Liver (tissue), 7 donors: ENCODE measurements at regions not wholly inside any gene's neighbourhood (a gene's known extent, or its start where the extent isn't known, plus 50 kb on each side); places are given as distances from the start of the nearest gene placed in this dataset.

Experiments
- DNase-seq: peaks from one replicate; pipeline ENCODE4 v3.0.0-alpha.2; 2017; ENCODE audit warnings: low spot score
- H3K27ac ChIP-seq, 2 donors: one replicate each; pipeline ENCODE4 v1.7.0; 2013; ENCODE audit warnings: inconsistent platforms in 2 of 2, low read length in 2 of 2, control low read depth in 1 of 2, low read depth in 1 of 2, mild to moderate bottlenecking in 1 of 2
- H3K27me3 ChIP-seq, 4 donors: one replicate each; pipeline versions ENCODE4 v1.6.1 to v1.7.0; 2013; ENCODE audit warnings: low read length in 3 of 4, inconsistent platforms in 1 of 4, mild to moderate bottlenecking in 1 of 4, moderate library complexity in 1 of 4; ENCODE audit not compliant: control insufficient read depth in 4 of 4, insufficient read depth in 4 of 4
- H3K36me3 ChIP-seq, 4 donors: one replicate each; pipeline versions ENCODE4 v1.6.1 to v1.7.0; 2013; ENCODE audit warnings: low read length in 3 of 4, mild to moderate bottlenecking in 3 of 4, low read depth in 1 of 4, moderate library complexity in 1 of 4; ENCODE audit not compliant: control insufficient read depth in 4 of 4, insufficient read depth in 3 of 4
- H3K4me1 ChIP-seq, 4 donors: one replicate each; pipeline versions ENCODE4 v1.6.1 to v1.7.0; 2013; ENCODE audit warnings: low read length in 3 of 4, mild to moderate bottlenecking in 3 of 4, moderate library complexity in 1 of 4; ENCODE audit not compliant: control insufficient read depth in 4 of 4, insufficient read depth in 4 of 4
- H3K4me3 ChIP-seq, 3 donors: one replicate each; pipeline versions ENCODE4 v1.6.1 to v1.7.0; 2013; ENCODE audit warnings: low read length in 3 of 3, control low read depth in 1 of 3, low read depth in 1 of 3, mild to moderate bottlenecking in 1 of 3
- H3K9ac ChIP-seq, 2 donors: one replicate each; pipeline ENCODE4 v1.7.0; 2013; ENCODE audit warnings: low read length in 2 of 2, mild to moderate bottlenecking in 2 of 2, moderate library complexity in 2 of 2, control low read depth in 1 of 2, low read depth in 1 of 2
- H3K9me3 ChIP-seq, 4 donors: one replicate each; pipeline versions ENCODE4 v1.6.1 to v1.7.0; 2013; ENCODE audit warnings: low read length in 3 of 4; ENCODE audit not compliant: control insufficient read depth in 4 of 4
- EGR1 ChIP-seq, 2 donors: IDR thresholded peaks; 2 replicates each; pipeline ENCODE4 v1.6.1; 2016 to 2018; ENCODE audit warnings: antibody characterized with exemption in 2 of 2, low read depth in 2 of 2
- FOXA1 ChIP-seq: IDR thresholded peaks from 2 replicates; pipeline ENCODE4 v1.6.1; 2016; ENCODE audit warnings: antibody characterized with exemption
- FOXA2 ChIP-seq: IDR thresholded peaks from 2 replicates; pipeline ENCODE4 v1.6.1; 2016; ENCODE audit warnings: antibody characterized with exemption
- HNF4A ChIP-seq, 2 donors: conservative IDR thresholded peaks; 2 replicates each; pipeline ENCODE4 v1.6.1; 2016; ENCODE audit warnings: antibody characterized with exemption in 2 of 2, mild to moderate bottlenecking in 2 of 2
- MAX ChIP-seq: IDR thresholded peaks from 2 replicates; pipeline ENCODE4 v1.6.1; 2016; ENCODE audit warnings: antibody characterized with exemption
- NR2F2 ChIP-seq: IDR thresholded peaks from 2 replicates; pipeline ENCODE4 v1.6.1; 2016; ENCODE audit warnings: antibody characterized with exemption
- RAD21 ChIP-seq, 2 donors: IDR thresholded peaks; 2 replicates each; pipeline ENCODE4 v1.6.1; 2016; ENCODE audit warnings: antibody characterized with exemption in 2 of 2, mild to moderate bottlenecking in 2 of 2
- REST ChIP-seq: IDR thresholded peaks from 2 replicates; pipeline ENCODE4 v1.6.1; 2016; ENCODE audit warnings: antibody characterized with exemption, mild to moderate bottlenecking
- SP1 ChIP-seq: IDR thresholded peaks from 2 replicates; pipeline ENCODE4 v1.6.1; 2018; ENCODE audit warnings: antibody characterized with exemption, mild to moderate bottlenecking
- TAF1 ChIP-seq: conservative IDR thresholded peaks from 2 replicates; pipeline ENCODE4 v1.6.1; 2016; ENCODE audit warnings: antibody characterized with exemption, mild to moderate bottlenecking
- ZBTB33 ChIP-seq: IDR thresholded peaks from 2 replicates; pipeline ENCODE4 v1.6.1; 2016; ENCODE audit warnings: antibody characterized with exemption
- WGBS: extraction: QIAGEN DNeasy Blood & Tissue Kit; methylation state at CpG from one replicate; pipeline ENCODE4 v1.1.7; 2013; 5-methylcytosine and 5-hydroxymethylcytosine counted together
- donor health status: healthy.
- donor health status: healthy.
- donor health status: healthy.
- donor health status: healthy.

GRCh38 chrX:55813150-55813549 lies 95.6 kb downstream of the RRAGB start:
- H3K27me3 ChIP-seq = no peaks in the 10 kb centered on the region
- H3K4me3 ChIP-seq = no peak overlapping the region
- peaks cover 0 to 10% (median 4%) of the 10 kb centered on the region in 4 donors for H3K9me3 ChIP-seq
- 76% methylated on average over 3 of the region's 3 CpGs for WGBS
- no peak for DNase-seq
- no peak overlapping the region for H3K9ac ChIP-seq
- no peaks in the 10 kb centered on the region for H3K4me1 ChIP-seq
- no peaks in the 10 kb centered on the region for H3K36me3 ChIP-seq
- no peak overlapping the region for H3K27ac ChIP-seq
- TF ChIP-seq FOXA1 (no peak), ZBTB33 (no peak), SP1 (no peak), NR2F2 (no peak), EGR1 (IDR thresholded peaks at IDR 0.05; ENCODE audit: low read depth in 2 of 2) (no peak)

GRCh38 chrX:55815546-55815945 lies 98.0 kb downstream of the RRAGB start:
- H3K4me3 ChIP-seq = no peak overlapping the region
- DNase-seq = no peak
- H3K27me3 ChIP-seq = no peaks in the 10 kb centered on the region
- TF ChIP-seq RAD21 (IDR thresholded peaks at IDR 0.05) (no peak), REST (no peak), HNF4A (conservative IDR thresholded peaks at IDR 0.05) (no peak), ZBTB33 (no peak), EGR1 (IDR thresholded peaks at IDR 0.05; ENCODE audit: low read depth in 2 of 2) (no peak), FOXA2 (no peak)
- no peaks in the 10 kb centered on the region for H3K4me1 ChIP-seq
- H3K36me3 ChIP-seq = no peaks in the 10 kb centered on the region
- H3K27ac ChIP-seq = no peak overlapping the region
- H3K9me3 ChIP-seq = peaks cover 0 to 10% (median 4%) of the 10 kb centered on the region in 4 donors
- H3K9ac ChIP-seq = no peak overlapping the region

- no peaks in the 10 kb centered on the region for H3K36me3 ChIP-seq
- no peak overlapping the region for H3K27ac ChIP-seq
- H3K4me3 ChIP-seq = no peak overlapping the region
- no peak for TF ChIP-seq SP1
- TF ChIP-seq RAD21 (IDR thresholded peaks at IDR 0.05) = no peak
- TF ChIP-seq MAX = no peak
- TF ChIP-seq REST = no peak
- TF ChIP-seq HNF4A (conservative IDR thresholded peaks at IDR 0.05) = no peak
- no peak for TF ChIP-seq TAF1
- peaks cover 0 to 10% (median 4%) of the 10 kb centered on the region in 4 donors for H3K9me3 ChIP-seq
- no peak overlapping the region for H3K9ac ChIP-seq
- no peak for DNase-seq
- H3K4me1 ChIP-seq = no peaks in the 10 kb centered on the region
- WGBS = 29% methylated on average over 2 of the region's 2 CpGs
- H3K27me3 ChIP-seq = no peaks in the 10 kb centered on the region
These were observed 98.5 kb downstream of the RRAGB start for GRCh38 chrX:55816023-55816422.
